Stomach (tissue), 8 donors: ENCODE measurements at regions not wholly inside any gene's neighbourhood (a gene's known extent, or its start where the extent isn't known, plus 50 kb on each side); places are given as distances from the start of the nearest gene placed in this dataset.

Experiments used
- DNase-seq, 2 donors: peaks; one replicate each; pipeline versions ENCODE4 v3.0.0 to v3.0.0-alpha.2; 2013 to 2019
- H3K27ac ChIP-seq, 5 donors: fragments of 200-600 bp in 4 of 5; sonication (generic) in 4 of 5; one replicate each; pipeline ENCODE4 v1.5.1; 2013 to 2019; ENCODE audit warnings: mild to moderate bottlenecking in 1 of 5, moderate library complexity in 1 of 5
- H3K27me3 ChIP-seq, 3 donors: fragments of 200-600 bp; sonication (generic); one replicate each; pipeline ENCODE4 v1.5.1; 2017 to 2019; ENCODE audit warnings: mixed run types in 1 of 3
- H3K36me3 ChIP-seq, 4 donors: fragments of 200-600 bp; sonication (generic); 1 replicate in 3 of 4; 2 replicates in 1 of 4; pipeline ENCODE4 v1.5.1; 2016 to 2019
- H3K4me1 ChIP-seq, 4 donors: fragments of 200-600 bp; sonication (generic); one replicate each; pipeline ENCODE4 v1.5.1; 2016 to 2019
- H3K4me3 ChIP-seq, 4 donors: fragments of 200-600 bp; sonication (generic) in 3 of 4; one replicate each; pipeline ENCODE4 v1.5.1; 2016 to 2019; ENCODE audit warnings: mild to moderate bottlenecking in 1 of 4
- H3K9me3 ChIP-seq, 4 donors: fragments of 200-600 bp; sonication (generic); one replicate each; pipeline ENCODE4 v1.5.1; 2016 to 2019
- EP300 ChIP-seq: sonication (generic); formaldehyde crosslinking; IDR thresholded peaks from one replicate; pipeline ENCODE4 v1.6.1; 2017; ENCODE audit warnings: antibody characterized with exemption
- POLR2A ChIP-seq, 4 donors: fragments of 450-650 bp; IDR thresholded peaks; one replicate each; pipeline ENCODE4 v1.6.1; 2016; ENCODE audit warnings: antibody characterized with exemption in 4 of 4, control low read depth in 2 of 4, mild to moderate bottlenecking in 1 of 4, moderate library complexity in 1 of 4
- POLR2AphosphoS5 ChIP-seq, 3 donors: sonication (generic); formaldehyde crosslinking; IDR thresholded peaks; one replicate each; pipeline ENCODE4 v1.6.1; 2016; ENCODE audit warnings: antibody characterized with exemption in 3 of 3
- WGBS, 5 donors: extraction: QIAGEN DNeasy Blood & Tissue Kit in 3 of 5; methylation state at CpG; one replicate each; pipeline versions ENCODE4 v1.1.5 to v1.1.7; 2013 to 2018; 5-methylcytosine and 5-hydroxymethylcytosine counted together
- intact Hi-C: fragments of 100-400 bp; cut with DNase I; formaldehyde crosslinking; loops from one replicate; pipeline ENCODE4 v1.15.1; 2023; ENCODE audit warnings: low total_unique reads
- TF ChIP-seq, protein P1 (sequence below), 7 experiments: fragments of 450-650 bp in 4 of 7; fragments of 200-600 bp in 3 of 7; sonication (generic) in 3 of 7; IDR thresholded peaks; one replicate each; pipeline ENCODE4 v1.5.1; 2016 to 2019; ENCODE audit warnings: antibody characterized with exemption in 7 of 7, control low read depth in 2 of 7, mild to moderate bottlenecking in 1 of 7
- donor health status: healthy with polysubstance abuse.
- donor health status: Bipolar disorder and iron deficiency.
- donor health status: healthy.

DNA sequence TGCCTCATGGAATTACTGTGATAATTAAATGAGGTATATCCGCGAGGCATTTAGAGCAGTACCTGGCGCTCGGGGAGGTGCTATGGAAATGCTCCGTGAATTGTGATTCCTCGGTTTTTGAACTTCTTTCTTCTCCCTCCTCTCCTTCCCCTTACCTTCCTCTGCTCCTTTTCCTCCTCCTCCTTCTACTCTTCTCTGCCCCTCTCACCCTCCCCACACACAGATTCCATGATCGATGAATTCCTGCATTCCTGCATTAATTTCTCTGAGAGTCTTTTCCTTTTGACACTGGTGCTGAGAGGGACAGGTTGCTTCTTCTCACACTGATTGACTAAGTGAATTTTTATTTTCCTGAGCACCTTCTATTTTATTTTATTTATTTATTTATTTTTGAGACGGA, 101.2 kb upstream of the RGMA start:
- Histone ChIP-seq H3K36me3 (no peaks in the 10 kb centered on the region), H3K4me3 (no peak overlapping the region), H3K27me3 (no peaks in the 10 kb centered on the region), H3K4me1 (no peaks in the 10 kb centered on the region), H3K9me3 (no peaks in the 10 kb centered on the region), H3K27ac (no peak overlapping the region)
- no peak for TF ChIP-seq EP300
- no peak for TF ChIP-seq POLR2A (IDR thresholded peaks at IDR 0.05)
- TF ChIP-seq, protein P1, sequence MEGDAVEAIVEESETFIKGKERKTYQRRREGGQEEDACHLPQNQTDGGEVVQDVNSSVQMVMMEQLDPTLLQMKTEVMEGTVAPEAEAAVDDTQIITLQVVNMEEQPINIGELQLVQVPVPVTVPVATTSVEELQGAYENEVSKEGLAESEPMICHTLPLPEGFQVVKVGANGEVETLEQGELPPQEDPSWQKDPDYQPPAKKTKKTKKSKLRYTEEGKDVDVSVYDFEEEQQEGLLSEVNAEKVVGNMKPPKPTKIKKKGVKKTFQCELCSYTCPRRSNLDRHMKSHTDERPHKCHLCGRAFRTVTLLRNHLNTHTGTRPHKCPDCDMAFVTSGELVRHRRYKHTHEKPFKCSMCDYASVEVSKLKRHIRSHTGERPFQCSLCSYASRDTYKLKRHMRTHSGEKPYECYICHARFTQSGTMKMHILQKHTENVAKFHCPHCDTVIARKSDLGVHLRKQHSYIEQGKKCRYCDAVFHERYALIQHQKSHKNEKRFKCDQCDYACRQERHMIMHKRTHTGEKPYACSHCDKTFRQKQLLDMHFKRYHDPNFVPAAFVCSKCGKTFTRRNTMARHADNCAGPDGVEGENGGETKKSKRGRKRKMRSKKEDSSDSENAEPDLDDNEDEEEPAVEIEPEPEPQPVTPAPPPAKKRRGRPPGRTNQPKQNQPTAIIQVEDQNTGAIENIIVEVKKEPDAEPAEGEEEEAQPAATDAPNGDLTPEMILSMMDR (IDR thresholded peaks at IDR 0.05): no peak
- no peak for TF ChIP-seq POLR2AphosphoS5 (IDR thresholded peaks at IDR 0.05)
- intact Hi-C loops: no loop called here
- 82 to 90% (median 89%) methylated on average over 8 of the region's 8 CpGs for WGBS, 5 donors
- DNase-seq: no peak

DNA sequence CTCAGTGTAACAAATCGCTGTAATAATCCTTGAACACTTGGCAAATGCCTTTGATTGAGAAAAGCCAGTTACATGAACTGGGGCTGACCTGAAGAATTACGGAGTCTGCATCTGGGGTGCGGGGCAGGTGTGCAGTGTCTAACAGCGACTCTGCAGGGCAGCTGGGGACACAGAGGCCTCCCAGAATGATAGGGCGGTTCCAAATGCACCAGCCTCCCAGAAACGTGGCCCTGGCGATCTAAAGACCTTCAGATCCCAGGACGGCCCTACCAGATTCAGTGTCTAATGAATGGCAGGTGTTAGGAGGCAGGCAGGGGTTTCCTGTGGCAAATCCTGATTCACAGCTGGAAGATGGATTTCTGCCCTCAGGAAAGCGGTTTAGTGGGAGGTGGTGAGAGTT, 100.5 kb upstream of the RGMA start:
- H3K36me3 ChIP-seq: no peaks in the 10 kb centered on the region
- 27 to 43% (median 35%) methylated on average over 7 to 9 of the region's 9 CpGs for WGBS, 5 donors
- H3K9me3 ChIP-seq: no peaks in the 10 kb centered on the region

DNA sequence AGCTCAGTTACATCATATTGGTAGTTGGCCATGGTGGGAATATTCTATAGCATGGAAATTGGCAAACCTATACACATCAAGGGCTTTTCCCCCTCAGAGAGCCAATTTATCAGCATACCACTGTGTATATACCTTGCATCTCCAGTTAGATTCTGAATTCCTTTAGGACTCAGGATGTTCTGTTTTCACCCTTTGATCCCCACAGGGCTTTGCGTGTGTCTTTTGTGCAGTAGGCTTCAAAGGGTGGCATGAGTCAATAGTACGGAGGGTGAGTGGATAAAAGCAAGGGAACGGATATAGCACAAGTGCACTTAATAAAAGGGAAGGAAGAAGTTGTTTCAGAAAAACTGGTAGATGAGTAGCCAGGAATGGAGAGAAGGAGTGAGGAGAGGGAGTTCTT, 99.2 kb upstream of the RGMA start:
- 56 to 78% (median 66%) methylated on average over 3 of the region's 3 CpGs for WGBS, 5 donors
- no peaks in the 10 kb centered on the region for H3K9me3 ChIP-seq
- TF ChIP-seq POLR2AphosphoS5 (IDR thresholded peaks at IDR 0.05): no peak
- TF ChIP-seq, protein P1 (IDR thresholded peaks at IDR 0.05): no peak
- no peak for TF ChIP-seq POLR2A (IDR thresholded peaks at IDR 0.05)
- TF ChIP-seq EP300: no peak
- no peak overlapping the region for H3K4me3 ChIP-seq
- intact Hi-C loops: no loop called here
- H3K27me3 ChIP-seq: no peaks in the 10 kb centered on the region
- H3K4me1 ChIP-seq: no peaks in the 10 kb centered on the region
- no peaks in the 10 kb centered on the region for H3K36me3 ChIP-seq
- H3K27ac ChIP-seq: no peak overlapping the region
- no peak for DNase-seq

More for the DNA sequence above, 100.5 kb upstream of the RGMA start:
- Histone ChIP-seq H3K4me1 (no peaks in the 10 kb centered on the region), H3K27me3 (no peaks in the 10 kb centered on the region), H3K4me3 (no peak overlapping the region), H3K27ac (no peak overlapping the region)
- intact Hi-C loops: no loop called here
- TF ChIP-seq, protein P1 (IDR thresholded peaks at IDR 0.05): no peak
- TF ChIP-seq POLR2AphosphoS5 (IDR thresholded peaks at IDR 0.05): no peak
- no peak for TF ChIP-seq EP300
- TF ChIP-seq POLR2A (IDR thresholded peaks at IDR 0.05): no peak
- DNase-seq: no peak

DNA sequence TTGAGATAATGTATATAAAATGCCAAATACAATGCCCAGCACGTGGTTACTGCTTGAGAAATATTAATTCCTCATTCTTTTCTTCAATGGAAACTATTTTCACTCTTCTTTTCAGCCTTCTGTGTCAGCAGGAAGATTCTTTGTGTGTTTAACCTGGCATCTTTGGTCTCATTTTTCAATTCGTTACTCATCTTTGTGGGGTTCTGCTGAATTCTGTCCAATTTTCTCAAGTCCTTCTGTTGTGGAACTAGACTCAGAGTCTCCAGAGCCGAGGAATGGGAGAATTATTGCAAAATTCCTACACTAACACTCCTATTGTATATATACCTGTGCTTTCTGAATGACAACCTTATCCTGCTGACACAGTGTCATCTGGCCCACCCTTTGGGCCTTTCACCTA, 96.8 kb upstream of the RGMA start:
- no peak overlapping the region for H3K27ac ChIP-seq
- TF ChIP-seq, protein P1 (IDR thresholded peaks at IDR 0.05): no peak
- TF ChIP-seq POLR2AphosphoS5 (IDR thresholded peaks at IDR 0.05) (no peak), POLR2A (IDR thresholded peaks at IDR 0.05) (no peak), EP300 (no peak)
- intact Hi-C loops: no loop called here
- H3K27me3 ChIP-seq: no peaks in the 10 kb centered on the region
- no peaks in the 10 kb centered on the region for H3K9me3 ChIP-seq
- no peaks in the 10 kb centered on the region for H3K36me3 ChIP-seq
- no peaks in the 10 kb centered on the region for H3K4me1 ChIP-seq
- DNase-seq: no peak
- no peak overlapping the region for H3K4me3 ChIP-seq
- 66 to 75% (median 70%) methylated on average over 3 of the region's 3 CpGs for WGBS, 5 donors
